NCI-H69 (cell line): ENCODE measurements at regions not wholly inside any gene's neighbourhood (a gene's known extent, or its start where the extent isn't known, plus 50 kb on each side); places are given as distances from the start of the nearest gene placed in this dataset.
"Not testable (repeated sequence)": the region's sequence is repeated elsewhere in the genome, so short reads cannot be mapped to it uniquely, and the experiment has no call there.

Source experiments
- DNase-seq: peaks from one replicate; lab custom pipeline; 2025; lab: John Stamatoyannopoulos, UW

DNA sequence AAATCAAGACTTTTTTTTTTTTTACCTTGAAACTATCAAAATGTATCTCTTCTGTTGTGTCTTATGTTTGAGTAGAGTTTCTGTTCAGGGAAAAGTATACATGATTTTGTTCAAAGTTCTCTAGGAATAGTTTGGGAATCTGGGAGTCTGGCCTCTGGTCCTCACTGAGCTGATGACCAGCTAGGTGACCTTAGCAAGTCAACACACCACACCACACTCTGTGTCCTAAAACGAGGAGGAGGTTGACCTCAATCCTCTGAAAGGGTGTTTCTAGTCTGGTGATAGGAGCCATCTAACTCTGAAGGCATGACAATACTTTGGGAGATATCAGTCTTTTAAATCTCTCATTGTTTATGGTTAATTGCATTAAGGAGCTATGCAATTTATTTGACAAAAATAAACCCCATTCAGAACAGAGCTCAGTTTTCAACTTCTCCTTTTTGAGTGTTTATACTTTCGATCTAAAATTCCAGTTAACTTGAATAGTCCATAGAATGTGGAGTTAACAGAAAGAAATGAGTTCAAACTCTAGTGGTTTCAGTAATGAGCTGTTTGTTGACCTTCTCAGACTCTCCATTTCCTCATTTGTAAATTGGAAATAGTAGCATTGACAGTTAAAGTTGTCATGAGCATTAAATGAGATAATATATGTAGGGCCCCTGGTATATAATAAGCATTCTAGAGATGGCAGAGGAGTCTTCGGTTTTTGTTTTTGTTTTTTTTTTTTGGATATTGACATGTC is 112.2 kb upstream of the LRRN1 start:
- DNase-seq = no peak

DNA sequence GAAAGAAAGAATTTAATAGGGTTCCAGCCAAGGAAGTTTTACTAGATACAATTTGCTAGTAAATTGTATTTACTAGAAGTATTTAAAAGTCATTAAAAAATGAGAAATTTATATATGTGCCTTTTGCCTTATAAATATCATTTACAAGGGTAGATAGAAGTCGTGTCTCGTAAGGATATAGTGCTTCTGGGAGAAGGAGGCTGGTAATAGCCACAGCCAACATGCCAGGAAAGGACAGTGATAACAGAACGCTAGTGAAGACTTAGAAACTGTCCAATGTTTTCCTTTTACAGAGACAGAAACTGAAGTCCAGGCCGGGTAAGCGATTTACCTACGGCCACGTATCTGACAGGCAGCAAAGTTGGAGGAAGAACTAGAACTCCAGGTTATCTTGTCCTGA is 113.5 kb upstream of the LRRN1 start:
- no peak for DNase-seq

DNA sequence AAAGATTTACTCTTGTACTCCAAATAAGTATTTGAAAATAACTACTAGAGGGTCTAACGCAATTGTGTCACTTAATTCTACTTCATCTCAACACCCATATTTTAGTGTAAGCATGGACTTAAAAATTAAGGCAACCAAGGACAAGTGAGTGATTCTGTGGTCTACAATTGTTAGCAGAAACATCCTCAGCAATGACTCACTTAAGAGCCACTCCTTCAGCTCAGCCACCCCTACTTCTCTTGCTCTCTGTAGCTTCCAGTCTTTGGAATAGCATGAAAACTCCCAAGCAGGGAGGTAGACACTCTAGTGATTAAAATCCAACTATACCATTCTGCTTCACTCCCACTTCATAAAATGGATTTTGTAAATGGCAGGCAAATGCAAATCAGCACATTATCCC is 116.0 kb upstream of the LRRN1 start:
- DNase-seq = no peak

DNA sequence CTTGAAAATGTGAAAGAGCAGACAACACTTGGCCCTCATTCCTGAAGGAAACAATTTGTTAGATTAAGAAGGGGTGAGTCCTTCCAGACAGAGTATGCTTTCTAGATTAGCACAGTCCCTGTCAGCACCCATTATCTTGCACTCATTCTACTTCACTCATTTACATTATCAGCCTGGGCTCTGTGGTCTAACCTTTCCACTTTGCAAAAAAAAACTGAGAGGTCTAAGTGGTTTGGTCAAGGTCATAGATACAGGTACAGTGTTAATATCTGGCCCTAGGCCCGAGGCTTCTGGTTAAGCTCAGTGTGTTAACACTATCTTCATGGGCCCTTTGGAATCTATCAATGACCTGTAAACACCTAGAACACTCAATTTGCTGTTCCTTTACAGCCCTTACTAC is 123.4 kb upstream of the LRRN1 start:
- DNase-seq = no peak

DNA sequence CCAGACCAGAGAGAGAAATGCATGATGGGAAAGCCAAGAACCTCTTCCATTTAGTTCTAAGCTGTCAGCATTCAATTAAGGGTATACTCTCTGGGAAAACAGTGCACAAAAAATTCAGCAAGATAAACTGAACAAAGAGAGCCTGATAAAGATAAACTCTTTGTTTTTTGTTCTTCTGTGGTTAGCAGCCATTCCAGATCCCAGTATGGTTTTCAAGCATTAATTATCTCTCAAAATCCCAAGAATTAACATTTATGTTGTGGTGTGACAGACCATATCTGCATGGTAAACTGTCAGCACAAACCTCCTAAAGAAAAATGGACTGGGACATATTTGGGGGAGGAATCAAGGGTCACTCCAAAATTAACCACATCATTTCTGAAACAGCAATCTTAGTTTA is 124.0 kb upstream of the LRRN1 start:
- DNase-seq = no peak

DNA sequence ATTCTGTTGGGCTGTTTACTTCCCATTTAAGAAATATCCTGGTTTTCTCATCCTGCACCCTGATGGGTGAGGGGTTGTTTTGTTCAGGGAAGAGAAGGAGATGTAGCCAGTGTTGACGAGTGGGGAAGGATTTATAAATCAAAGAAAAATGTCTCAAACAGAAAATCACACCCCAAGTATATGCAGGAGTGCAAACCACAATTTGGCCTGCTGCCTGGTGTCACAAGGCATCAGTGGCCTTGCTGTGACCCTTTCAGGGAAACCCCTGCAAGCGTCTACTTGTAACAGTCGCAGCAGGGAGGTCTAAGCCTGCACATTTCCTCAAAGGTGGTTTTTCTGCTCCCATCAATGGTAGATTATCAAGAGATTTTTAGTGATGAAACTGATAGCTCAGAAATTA is 132.6 kb upstream of the LRRN1 start:
- peak; percentile 8 for DNase-seq

DNA sequence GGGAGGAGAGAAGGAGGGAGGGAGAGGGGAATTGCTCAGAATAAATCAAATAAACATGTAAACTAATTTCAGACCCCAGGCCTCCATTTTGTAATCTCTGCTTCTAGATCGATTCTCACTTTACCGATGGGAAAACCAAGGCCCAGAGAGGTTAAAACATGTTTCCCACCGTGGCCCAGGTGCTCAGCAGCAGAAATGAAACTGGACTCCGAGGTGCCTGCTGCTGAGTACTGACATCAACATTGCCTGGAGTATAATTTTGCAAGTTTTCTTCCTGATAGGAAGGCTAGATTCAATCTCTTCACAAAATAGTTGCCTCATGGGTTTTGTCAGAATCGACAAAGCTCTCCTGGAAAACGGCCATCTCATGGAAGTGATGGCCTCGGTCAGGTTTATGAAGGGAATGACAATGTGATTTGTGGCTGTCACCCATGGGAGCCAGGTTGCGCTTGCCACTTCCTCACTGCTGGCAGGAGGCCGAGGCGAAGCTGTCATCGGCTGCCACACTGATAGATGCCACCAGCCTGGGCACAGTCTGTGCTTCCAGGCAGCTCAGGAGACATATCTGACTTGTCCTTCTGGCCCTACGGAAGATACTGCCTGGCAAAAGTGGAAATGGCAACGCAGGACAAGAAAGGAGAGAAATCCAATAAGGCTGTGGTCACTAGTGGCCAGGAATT is 133.1 kb upstream of the LRRN1 start:
- peak; percentile 41 for DNase-seq

DNA sequence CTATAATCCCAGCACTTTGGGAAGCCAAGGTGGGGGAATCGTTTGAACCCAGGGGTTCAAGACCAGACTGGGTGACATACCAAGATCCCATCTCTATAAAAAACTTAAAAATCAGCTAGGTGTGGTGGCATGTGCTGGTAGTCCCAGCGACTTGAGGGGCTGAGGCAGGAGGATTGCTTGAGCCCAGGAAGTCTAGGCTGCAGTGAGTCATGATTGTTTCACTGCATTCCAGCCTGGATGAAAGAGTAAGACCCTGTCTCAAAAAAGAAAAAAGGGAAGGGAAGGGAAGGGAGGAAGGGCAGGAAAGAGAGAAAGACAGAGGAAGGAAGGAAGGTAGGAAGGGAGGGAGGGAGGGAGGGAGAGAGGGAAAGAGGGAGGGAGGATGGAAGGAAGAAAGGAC is 133.7 kb upstream of the LRRN1 start:
- DNase-seq = no peak

DNA sequence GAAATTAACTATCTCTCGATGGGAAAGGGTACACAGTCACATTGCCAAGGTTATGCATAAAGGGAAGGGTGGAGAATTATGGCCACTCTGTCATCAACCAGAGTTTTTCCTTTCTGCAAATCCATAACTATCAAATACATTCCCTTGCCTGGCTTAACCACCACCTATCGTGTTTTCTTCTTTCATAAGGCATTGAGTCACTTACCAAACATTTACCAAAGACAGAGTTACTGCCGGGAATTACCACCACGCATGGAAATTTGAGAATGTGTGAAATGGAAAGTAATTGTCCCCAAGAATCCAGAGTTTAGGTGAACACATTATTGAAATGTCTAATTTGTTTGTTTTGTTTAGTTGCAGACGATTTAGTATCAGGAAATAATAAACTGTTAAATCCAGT is 134.3 kb upstream of the LRRN1 start:
- no peak for DNase-seq

DNA sequence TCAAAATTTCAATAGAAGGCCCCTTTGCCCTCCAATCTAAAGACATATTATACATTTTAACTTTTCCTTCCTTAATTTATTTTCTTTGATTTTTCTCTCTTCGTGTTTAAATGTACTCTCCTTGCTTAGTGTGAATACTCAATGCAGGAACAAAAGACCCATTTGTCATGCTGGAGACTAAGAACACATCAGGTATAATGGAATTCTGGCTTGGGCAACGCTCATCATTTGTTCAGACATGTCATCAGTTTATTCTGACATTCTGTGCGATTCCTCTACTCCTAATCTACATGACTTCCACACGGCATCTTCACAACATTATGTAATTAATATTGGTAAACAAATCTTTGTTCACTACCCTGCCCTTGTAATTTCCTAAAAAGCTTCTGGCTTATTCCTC is 136.6 kb upstream of the LRRN1 start:
- DNase-seq = no peak

DNA sequence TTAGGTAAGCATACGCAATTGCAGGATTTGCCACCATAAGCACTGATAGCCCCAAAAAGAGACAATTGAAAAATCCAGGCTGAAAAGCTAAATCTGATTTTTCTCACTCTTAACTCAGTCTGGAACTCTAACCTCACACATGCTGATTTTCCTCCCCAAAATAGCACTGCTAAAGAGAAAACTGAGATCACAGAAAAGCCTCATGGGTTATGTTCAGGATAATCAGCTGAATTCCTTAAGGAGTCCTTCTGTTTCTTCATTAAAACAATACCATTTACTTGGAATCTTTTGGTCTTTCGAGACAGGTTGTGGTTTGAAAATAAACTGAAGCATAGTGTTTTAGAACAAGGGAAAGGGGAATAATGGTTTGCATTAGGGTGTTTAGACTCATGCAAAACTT is 144.3 kb upstream of the LRRN1 start:
- no peak for DNase-seq

DNA sequence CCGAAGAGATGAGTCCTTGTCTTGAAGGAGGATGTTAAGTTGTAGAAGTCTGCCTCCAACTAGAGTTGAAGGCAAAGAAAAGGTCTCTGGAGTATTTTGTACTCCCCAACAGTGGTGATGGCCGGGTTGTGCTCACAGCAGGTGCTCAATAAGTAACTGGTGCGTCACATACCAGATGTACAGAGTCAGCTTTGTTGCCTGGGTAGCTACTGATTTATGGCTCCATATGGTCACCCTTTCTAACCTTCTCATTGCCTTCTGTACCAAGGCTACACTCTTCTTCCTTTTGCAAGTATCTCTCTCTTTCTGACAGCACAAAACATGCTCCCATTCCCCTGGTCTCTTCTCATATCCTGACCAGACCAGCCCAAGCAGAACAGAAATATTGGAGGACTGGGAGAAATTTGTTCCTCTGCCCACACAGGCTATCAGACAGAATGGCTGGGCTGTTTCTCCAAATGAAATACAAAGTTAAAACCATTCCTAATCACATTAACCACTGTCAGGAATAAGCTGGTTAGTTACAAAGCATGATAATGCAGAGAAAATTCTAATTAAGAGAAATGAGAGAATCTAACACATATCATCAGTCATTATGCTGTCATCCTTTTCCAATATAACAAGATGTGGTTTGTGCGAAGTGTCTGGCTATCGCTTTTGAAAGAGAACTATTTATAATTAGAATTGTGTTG is 150.1 kb upstream of the LRRN1 start:
- peak; percentile 86 for DNase-seq

DNA sequence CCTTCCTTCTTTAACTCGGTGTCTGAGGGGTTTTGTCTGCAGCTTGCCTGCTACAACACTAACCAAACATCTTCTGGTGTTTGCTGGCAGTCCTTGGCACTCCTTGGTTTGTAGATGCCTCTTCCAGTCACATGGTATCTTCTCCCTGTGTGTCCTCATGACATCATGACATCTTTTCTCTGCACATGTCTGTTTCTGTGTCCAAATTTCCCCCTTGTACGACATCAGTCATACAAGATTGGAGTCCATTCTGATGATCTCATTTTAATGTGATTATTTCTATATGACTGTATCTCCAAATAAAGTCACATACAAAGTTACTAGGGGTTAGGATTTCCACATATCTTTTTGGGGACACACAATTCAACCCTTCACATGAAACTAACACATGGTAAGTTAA is 152.3 kb upstream of the LRRN1 start:
- no peak for DNase-seq

DNA sequence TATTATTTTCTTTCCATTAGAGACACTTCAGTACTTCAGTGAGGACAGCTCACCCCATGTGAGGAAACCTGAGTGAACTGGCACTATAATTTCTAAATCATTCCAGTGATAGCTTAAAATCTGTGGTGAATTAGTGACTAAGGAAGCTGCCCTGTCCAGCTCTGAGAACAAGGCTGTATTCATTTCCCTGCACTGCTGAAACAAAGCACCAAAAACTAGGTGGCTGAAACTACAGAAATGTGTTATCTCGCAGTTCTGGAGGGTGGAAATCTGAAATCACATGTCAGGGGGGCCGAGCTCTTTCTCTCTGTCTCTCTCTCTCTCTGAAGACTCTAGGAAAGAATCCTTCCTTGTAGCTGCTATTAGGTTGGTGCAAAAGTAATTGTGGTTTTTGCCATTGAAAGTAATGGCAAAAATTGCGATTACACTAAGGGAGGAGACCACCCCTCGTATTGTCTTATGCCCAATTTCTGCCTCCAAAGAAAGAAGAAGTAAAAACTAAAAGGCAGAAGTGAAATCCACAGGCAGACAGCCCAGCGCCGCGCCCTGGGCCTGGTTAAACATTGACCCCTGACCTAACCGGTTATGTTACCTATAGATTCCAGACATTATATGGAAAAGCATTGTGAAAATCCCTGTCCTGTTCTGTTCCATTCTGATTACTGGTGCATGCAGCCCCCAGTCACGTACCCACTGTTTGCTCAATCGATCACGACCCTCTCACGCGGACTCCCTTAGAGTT is 153.0 kb upstream of the LRRN1 start:
- not testable (repeated sequence) for DNase-seq

DNA sequence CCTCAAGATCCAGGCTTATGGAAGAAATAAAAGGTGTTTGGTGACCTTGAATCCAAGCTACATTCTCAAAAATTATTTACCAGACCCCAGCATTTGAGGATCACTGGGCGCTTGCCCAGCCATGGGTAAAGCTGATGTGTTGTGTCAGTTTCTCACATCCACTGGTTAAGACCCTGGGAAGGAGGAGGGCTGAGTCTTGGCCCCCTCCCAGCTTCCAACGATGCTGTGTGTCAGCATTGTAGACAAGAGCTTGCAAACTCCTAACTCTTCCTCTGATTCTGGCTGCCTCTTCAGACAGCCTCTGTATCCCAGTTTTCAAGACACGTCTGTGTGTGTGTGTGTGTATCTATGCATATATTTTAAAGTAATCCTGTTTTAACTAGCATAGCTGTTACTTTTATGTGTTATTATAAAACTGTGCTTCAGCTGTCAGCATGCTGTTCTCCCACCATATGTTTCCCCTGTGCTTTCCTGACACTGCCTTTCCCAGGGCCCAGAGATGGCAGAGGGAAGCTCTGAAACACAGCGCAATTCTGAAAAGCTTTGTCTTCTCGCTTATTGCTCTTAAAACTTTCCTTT is 157.3 kb upstream of the LRRN1 start:
- DNase-seq = no peak

DNA sequence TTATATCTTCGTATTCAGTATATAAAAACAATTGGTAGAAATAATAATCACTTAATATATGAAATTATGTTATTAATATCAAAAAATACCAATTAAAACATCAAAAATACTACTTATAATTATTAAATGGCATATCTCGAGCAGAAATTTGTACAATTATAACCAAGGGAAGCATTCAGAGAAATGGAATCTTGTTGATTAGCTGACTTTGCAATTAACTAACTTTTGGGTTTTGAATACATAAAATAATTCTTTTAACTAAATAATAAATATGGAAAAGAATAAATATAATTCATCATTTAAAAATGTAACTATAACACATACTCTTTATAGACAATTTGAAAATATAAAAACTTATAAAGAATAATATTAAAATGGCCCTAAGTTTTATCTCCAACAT is 160.2 kb upstream of the LRRN1 start:
- no peak for DNase-seq

DNA sequence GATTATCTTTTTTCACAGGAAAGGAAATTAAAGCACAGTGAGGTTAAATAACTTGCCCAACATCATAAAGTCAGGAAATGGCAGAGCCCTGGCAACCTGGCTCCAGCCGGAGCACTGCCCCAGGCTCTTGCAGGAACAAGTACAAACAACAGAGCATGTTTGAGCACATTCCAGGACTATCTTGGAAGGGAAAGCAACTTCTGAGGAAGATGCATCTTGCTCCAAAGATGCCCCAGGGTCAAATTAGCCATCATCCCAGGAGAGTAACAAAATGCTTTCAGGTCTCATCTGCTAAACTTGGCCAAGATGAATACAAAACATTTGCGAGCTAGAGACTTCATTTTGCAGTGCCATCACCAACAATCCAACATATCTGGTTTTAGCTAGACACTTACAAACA is 162.4 kb upstream of the LRRN1 start:
- DNase-seq = no peak

DNA sequence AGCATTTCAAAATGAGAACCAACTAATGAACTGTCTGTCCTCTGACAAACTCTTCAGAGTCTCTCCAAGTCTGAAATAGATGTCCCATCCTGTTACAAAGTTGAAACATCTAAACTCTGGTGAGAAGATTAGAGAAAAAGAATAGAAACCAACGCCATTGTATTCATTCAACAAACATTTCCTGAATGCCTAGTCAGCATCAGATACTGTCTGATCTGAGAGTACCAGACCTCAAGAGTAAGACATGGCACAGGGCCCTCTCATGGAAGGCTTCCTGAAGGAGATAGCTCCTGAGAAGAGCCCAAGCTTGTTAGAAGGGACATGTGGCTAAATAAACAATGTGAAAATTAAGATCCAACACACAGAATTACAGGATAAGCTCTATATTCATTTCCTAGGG is 164.1 kb upstream of the LRRN1 start:
- DNase-seq = no peak

DNA sequence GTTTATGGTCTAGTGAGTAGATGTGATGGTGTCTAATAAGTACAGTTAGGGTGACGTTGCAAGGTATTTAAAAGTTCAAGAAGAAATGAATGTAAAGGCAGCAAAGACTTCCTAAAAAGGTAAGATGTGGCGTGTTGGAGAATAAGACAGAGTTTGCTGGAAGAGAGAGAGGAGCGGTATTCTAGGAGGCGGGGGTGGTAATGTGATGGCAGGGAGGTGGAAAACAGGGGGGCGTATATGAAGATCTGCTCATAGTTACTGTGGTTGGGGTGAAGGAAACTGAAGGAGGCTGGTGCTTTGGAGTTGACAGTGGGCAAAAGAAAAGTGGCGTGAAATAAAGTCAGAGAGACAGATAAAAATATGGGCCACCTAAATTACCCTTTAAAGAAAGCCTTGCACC is 164.9 kb upstream of the LRRN1 start:
- no peak for DNase-seq

DNA sequence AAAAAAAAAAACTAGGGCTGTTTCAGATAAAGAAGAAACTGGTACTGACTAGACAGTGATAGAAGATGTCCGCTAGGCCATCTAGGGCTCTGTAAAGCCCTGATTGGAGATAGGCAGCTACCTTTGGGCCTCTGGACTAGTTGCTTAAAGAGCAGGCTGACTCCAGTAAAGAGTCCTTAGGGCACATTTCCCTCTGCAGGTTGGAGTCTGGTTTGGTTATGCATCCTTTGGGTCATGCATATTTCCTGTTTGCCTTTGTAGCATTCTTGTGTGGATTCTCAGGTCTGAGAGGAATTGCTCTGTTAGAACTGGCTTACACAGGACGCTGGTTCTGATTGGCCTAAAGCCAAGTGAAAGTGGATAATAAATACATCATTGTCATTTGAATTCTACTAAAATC is 165.5 kb upstream of the LRRN1 start:
- DNase-seq = no peak

DNA sequence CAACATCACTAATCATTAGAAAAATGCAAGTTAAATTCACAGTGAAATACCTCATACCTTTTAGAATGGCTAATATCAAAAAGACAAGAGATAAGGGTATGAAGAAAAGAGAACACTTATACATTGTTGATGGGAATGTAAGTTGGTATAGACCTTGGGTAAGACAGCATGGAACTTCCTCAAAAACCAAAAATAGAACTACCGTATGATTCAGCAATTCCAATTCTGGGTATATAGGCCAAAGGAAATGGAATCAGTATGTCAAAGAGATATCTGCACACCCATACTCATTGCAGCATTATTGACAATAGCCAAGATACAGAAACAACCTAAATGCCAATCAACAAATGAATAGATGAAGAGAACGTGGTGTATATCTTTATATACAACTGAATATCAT is 166.8 kb upstream of the LRRN1 start:
- DNase-seq = no peak

DNA sequence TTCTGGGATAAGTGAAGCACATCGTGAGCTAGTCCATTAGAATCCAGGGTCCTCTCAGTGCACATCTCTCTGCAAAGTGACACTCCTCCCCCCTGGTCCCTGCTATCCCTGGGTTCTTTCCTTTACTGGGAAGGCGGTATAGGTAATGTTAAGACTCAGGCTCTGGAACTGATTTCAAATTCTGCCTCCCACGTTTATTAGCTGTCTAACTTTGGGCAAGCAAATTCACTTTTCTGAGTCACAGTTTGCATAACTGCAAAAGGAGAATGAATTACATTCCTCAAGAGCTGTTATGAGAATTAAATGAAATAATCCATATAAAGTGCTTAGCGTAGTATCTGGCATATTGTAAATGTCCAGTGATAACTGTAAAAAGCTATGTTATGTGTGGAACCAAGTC is 168.1 kb upstream of the LRRN1 start:
- no peak for DNase-seq
